SU-DHL-6 (cell line): ENCODE measurements at regions not wholly inside any gene's neighbourhood (a gene's known extent, or its start where the extent isn't known, plus 50 kb on each side); places are given as distances from the start of the nearest gene placed in this dataset.
"Not testable (repeated sequence)": the region's sequence is repeated elsewhere in the genome, so short reads cannot be mapped to it uniquely, and the experiment has no call there.

Experiments
- H2AFZ ChIP-seq: fragments of 200-600 bp; sonication (generic); 2 replicates; pipeline ENCODE4 v1.6.1; 2014; ENCODE audit warnings: low read depth, mild to moderate bottlenecking, moderate library complexity, mixed read lengths, antibody characterized with exemption, low read length; ENCODE audit not compliant: severe bottlenecking
- H3F3A ChIP-seq: fragments of 200-600 bp; shearing (Covaris generic); 2 replicates; pipeline ENCODE4 v1.6.0; 2016; ENCODE audit warnings: antibody characterized with exemption, mild to moderate bottlenecking; ENCODE audit not compliant: insufficient read depth
- H3K27ac ChIP-seq: fragments of 200-600 bp; sonication (generic); 2 replicates; pipeline ENCODE4 v1.5.1; 2016; ENCODE audit warnings: low read depth, mild to moderate bottlenecking, low read length, moderate library complexity, mixed read lengths
- H3K27me3 ChIP-seq: fragments of 200-600 bp; sonication (generic), shearing (Covaris generic); 2 replicates; pipeline ENCODE4 v1.6.0; 2014; ENCODE audit warnings: mild to moderate bottlenecking, low read length
- H3K36me3 ChIP-seq: fragments of 200-600 bp; sonication (generic); 2 replicates; pipeline ENCODE4 v1.6.1; 2014; ENCODE audit warnings: mild to moderate bottlenecking, low read length, mixed read lengths
- H3K4me2 ChIP-seq: fragments of 300-600, 200-600 bp; shearing (Covaris generic), sonication (generic); 2 replicates; pipeline ENCODE4 v1.6.0; 2014; ENCODE audit warnings: low read length, low read depth, mild to moderate bottlenecking; ENCODE audit not compliant: poor library complexity, severe bottlenecking
- H3K4me3 ChIP-seq: fragments of 200-600 bp; sonication (generic); 2 replicates; pipeline ENCODE4 v1.5.1; 2014; ENCODE audit warnings: antibody characterized with exemption, low read length, mild to moderate bottlenecking, mixed read lengths; ENCODE audit not compliant: insufficient read depth, poor library complexity, severe bottlenecking
- H3K79me2 ChIP-seq: fragments of 200-600 bp; sonication (generic); 2 replicates; pipeline ENCODE4 v1.6.1; 2014; ENCODE audit warnings: mild to moderate bottlenecking, low read length, moderate library complexity; ENCODE audit not compliant: insufficient read depth
- H3K9ac ChIP-seq: fragments of 200-600 bp; sonication (generic); 2 replicates; pipeline ENCODE4 v1.7.0; 2014; ENCODE audit warnings: mild to moderate bottlenecking, low read length
- H3K9me2 ChIP-seq: fragments of 200-600 bp; sonication (generic); replicated peaks from 2 replicates; pipeline ENCODE4 v1.6.1; 2014; ENCODE audit warnings: low read length; ENCODE audit not compliant: insufficient read depth
- H3K9me3 ChIP-seq: fragments of 200-600 bp; sonication (generic); 2 replicates; pipeline ENCODE4 v1.6.1; 2014; ENCODE audit warnings: low read length, mixed read lengths; ENCODE audit not compliant: insufficient read depth
- H4K20me1 ChIP-seq: fragments of 200-600 bp; sonication (generic); 2 replicates; pipeline ENCODE4 v1.6.1; 2014; ENCODE audit warnings: low read depth, mild to moderate bottlenecking, antibody characterized with exemption, low read length, moderate library complexity, mixed read lengths
- CTCF ChIP-seq: fragments of 200-600 bp; sonication (generic); IDR thresholded peaks from one replicate; pipeline ENCODE4 v1.5.1; 2017; ENCODE audit warnings: antibody characterized with exemption, mild to moderate bottlenecking, low read length, moderate library complexity; ENCODE audit not compliant: insufficient read depth, poor library complexity, severe bottlenecking
- EZH2phosphoT487 ChIP-seq: fragments of 200-600 bp; sonication (generic), shearing (Covaris generic); conservative IDR thresholded peaks from 2 replicates; pipeline ENCODE4 v1.6.1; 2018; ENCODE audit warnings: mild to moderate bottlenecking, antibody characterized with exemption, low read length, moderate library complexity, mixed read lengths

- no peaks in the 10 kb centered on the region for H3K9me3 ChIP-seq
- no peaks in the 10 kb centered on the region for H4K20me1 ChIP-seq
- TF ChIP-seq CTCF (no peak), EZH2phosphoT487 (no peak)
- no peak overlapping the region for H3K4me3 ChIP-seq
- no peaks in the 10 kb centered on the region for H3K79me2 ChIP-seq
- no peak overlapping the region for H3K4me2 ChIP-seq
- H2AFZ ChIP-seq, result no peak overlapping the region
- no peaks in the 10 kb centered on the region for H3K27me3 ChIP-seq
- H3K27ac ChIP-seq, result no peak overlapping the region
- H3K36me3 ChIP-seq, result no peaks in the 10 kb centered on the region
- no peak overlapping the region for H3K9ac ChIP-seq
- H3F3A ChIP-seq, result no peaks in the 10 kb centered on the region
- no peaks in the 10 kb centered on the region for H3K9me2 ChIP-seq
Observed at GRCh38 chr2:235105821-235106359, 154.1 kb downstream of the SH3BP4 start.

- Histone ChIP-seq H3K79me2 (no peaks in the 10 kb centered on the region), H3K4me3 (no peak overlapping the region), H3K36me3 (no peaks in the 10 kb centered on the region), H3K9me3 (no peaks in the 10 kb centered on the region), H2AFZ (no peak overlapping the region), H3K4me2 (no peak overlapping the region), H3K9ac (no peak overlapping the region), H3K9me2 (no peaks in the 10 kb centered on the region), H4K20me1 (no peaks in the 10 kb centered on the region), H3F3A (no peaks in the 10 kb centered on the region), H3K27me3 (no peaks in the 10 kb centered on the region), H3K27ac (no peak overlapping the region)
- TF ChIP-seq CTCF, result no peak
- no peak for TF ChIP-seq EZH2phosphoT487
Observed at GRCh38 chr2:235106874-235107639, 155.2 kb downstream of the SH3BP4 start.

- Histone ChIP-seq H3K4me2 (no peak overlapping the region), H3F3A (no peaks in the 10 kb centered on the region), H3K27ac (no peak overlapping the region), H3K9me3 (no peaks in the 10 kb centered on the region), H4K20me1 (no peaks in the 10 kb centered on the region), H3K9me2 (no peaks in the 10 kb centered on the region), H3K9ac (no peak overlapping the region), H3K36me3 (no peaks in the 10 kb centered on the region), H3K27me3 (no peaks in the 10 kb centered on the region), H3K4me3 (no peak overlapping the region), H2AFZ (no peak overlapping the region), H3K79me2 (no peaks in the 10 kb centered on the region)
- TF ChIP-seq EZH2phosphoT487, result no peak
Observed at GRCh38 chr2:235107640-235107951, 155.8 kb downstream of the SH3BP4 start.

DNA sequence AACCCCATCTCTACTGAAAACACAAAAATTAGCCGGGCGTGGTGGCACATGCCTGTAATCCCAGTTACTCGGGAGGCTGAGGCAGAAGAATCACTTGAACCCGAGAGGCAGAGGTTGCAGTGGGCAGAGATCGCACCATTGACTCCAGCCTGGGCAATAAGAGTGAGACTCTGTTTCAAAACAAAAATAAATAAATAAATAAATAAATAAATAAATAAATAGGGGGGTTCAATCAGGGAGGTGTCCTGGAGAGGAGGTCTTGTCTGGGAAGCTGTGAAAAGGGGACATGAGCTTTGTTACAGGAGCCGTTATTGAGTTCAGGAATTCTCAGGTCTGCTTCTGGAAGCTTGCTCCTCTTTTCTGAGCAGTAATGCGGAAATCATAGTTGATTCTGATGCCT, 157.7 kb downstream of the SH3BP4 start:
- not testable (repeated sequence) for H3K9me2 ChIP-seq, H3K9me3 ChIP-seq, H3K27ac ChIP-seq, H3K79me2 ChIP-seq, H3K4me2 ChIP-seq, H3K27me3 ChIP-seq, H2AFZ ChIP-seq, H3K36me3 ChIP-seq, H3F3A ChIP-seq, H3K9ac ChIP-seq, H4K20me1 ChIP-seq, H3K4me3 ChIP-seq
